GM12878 (cell line): ENCODE measurements at regions not wholly inside any gene's neighbourhood (a gene's known extent, or its start where the extent isn't known, plus 50 kb on each side); places are given as distances from the start of the nearest gene placed in this dataset.

Experiments
- CBX5 ChIP-seq: sonication (generic); IDR thresholded peaks from 2 replicates; pipeline ENCODE4 v1.6.1; 2016; ENCODE audit warnings: low read depth, moderate library complexity, mild to moderate bottlenecking, inconsistent platforms
- CREM ChIP-seq: IDR thresholded peaks from 2 replicates; pipeline ENCODE4 v1.6.1; 2014; ENCODE audit warnings: antibody characterized with exemption, low read depth
- NR2C2 ChIP-seq: IDR thresholded peaks from 2 replicates; pipeline ENCODE4 v1.6.1; 2011; ENCODE audit warnings: borderline replicate concordance, low read depth; ENCODE audit not compliant: control insufficient read depth, insufficient read length
- POLR2AphosphoS5 ChIP-seq: IDR thresholded peaks from 2 replicates; pipeline ENCODE4 v1.6.1; 2011; ENCODE audit warnings: mild to moderate bottlenecking, low read length, inconsistent platforms
- RAD21 ChIP-seq: IDR thresholded peaks from 2 replicates; pipeline ENCODE4 v1.6.1; 2011; ENCODE audit warnings: mild to moderate bottlenecking, low read depth, low read length, moderate library complexity; ENCODE audit not compliant: insufficient read depth
- TF ChIP-seq, protein P1 (sequence below), 3 experiments: IDR thresholded peaks in 2 of 3; conservative IDR thresholded peaks in 1 of 3; 2 replicates each; pipeline ENCODE4 v1.5.1; 2011; ENCODE audit warnings: low read depth in 3 of 3, low read length in 3 of 3, mild to moderate bottlenecking in 3 of 3, control low read depth in 2 of 3, moderate library complexity in 2 of 3, inconsistent platforms in 1 of 3, mixed read lengths in 1 of 3; ENCODE audit not compliant: control insufficient read depth in 2 of 3, insufficient read depth in 1 of 3; ENCODE audit errors: extremely low read depth in 1 of 3
- TF ChIP-seq, protein P2 (sequence below): fragments of 150-350 bp; IDR thresholded peaks from 2 replicates; pipeline ENCODE4 v1.6.1; 2016; ENCODE audit warnings: low read depth, low read length

DNA sequence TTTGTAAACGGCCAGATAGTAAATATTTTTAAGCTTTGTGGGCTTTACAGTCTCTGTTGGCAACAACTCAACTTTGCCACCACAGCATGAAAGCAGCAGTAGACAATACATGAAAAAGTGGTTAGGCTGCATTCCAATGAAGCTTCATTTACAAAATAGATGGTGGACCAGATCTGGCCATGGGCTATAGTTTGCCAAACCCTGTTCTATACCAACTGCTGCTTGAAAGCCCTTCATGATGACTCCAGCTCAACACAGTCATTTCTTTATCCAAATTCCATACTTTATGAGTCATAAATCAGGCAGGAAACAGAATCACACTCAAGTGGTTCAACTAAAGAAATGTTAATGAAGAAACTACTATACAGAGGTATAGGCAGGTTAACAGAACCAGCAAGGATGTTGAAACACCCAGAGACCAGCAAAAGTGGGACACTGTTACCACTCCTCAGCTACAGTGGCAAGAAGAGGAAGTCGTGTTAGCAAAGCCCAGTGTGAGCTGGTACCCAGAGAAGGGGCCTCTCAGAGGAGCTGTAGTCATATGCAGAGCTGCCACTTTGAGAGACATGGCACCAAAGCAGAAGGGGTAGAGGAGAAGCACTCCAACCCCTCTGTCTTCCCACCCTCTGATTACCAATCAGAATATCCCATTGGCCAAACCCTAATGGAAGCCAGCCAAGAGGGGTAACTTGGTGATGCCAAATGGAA, 72.5 kb downstream of the PRLHR start:
- TF ChIP-seq, protein P1, sequence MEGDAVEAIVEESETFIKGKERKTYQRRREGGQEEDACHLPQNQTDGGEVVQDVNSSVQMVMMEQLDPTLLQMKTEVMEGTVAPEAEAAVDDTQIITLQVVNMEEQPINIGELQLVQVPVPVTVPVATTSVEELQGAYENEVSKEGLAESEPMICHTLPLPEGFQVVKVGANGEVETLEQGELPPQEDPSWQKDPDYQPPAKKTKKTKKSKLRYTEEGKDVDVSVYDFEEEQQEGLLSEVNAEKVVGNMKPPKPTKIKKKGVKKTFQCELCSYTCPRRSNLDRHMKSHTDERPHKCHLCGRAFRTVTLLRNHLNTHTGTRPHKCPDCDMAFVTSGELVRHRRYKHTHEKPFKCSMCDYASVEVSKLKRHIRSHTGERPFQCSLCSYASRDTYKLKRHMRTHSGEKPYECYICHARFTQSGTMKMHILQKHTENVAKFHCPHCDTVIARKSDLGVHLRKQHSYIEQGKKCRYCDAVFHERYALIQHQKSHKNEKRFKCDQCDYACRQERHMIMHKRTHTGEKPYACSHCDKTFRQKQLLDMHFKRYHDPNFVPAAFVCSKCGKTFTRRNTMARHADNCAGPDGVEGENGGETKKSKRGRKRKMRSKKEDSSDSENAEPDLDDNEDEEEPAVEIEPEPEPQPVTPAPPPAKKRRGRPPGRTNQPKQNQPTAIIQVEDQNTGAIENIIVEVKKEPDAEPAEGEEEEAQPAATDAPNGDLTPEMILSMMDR (IDR thresholded peaks at IDR 0.05 in 2 of 3, conservative IDR thresholded peaks at IDR 0.05 in 1 of 3; ENCODE audit: control insufficient read depth in 2 of 3, extremely low read depth in 1 of 3, insufficient read depth in 1 of 3, low read depth in 3 of 3, low read length in 3 of 3) = no peak
- TF ChIP-seq POLR2AphosphoS5 (no peak), NR2C2 (no peak), CBX5 (no peak), CREM (no peak), RAD21 (no peak)
- TF ChIP-seq, protein P2, sequence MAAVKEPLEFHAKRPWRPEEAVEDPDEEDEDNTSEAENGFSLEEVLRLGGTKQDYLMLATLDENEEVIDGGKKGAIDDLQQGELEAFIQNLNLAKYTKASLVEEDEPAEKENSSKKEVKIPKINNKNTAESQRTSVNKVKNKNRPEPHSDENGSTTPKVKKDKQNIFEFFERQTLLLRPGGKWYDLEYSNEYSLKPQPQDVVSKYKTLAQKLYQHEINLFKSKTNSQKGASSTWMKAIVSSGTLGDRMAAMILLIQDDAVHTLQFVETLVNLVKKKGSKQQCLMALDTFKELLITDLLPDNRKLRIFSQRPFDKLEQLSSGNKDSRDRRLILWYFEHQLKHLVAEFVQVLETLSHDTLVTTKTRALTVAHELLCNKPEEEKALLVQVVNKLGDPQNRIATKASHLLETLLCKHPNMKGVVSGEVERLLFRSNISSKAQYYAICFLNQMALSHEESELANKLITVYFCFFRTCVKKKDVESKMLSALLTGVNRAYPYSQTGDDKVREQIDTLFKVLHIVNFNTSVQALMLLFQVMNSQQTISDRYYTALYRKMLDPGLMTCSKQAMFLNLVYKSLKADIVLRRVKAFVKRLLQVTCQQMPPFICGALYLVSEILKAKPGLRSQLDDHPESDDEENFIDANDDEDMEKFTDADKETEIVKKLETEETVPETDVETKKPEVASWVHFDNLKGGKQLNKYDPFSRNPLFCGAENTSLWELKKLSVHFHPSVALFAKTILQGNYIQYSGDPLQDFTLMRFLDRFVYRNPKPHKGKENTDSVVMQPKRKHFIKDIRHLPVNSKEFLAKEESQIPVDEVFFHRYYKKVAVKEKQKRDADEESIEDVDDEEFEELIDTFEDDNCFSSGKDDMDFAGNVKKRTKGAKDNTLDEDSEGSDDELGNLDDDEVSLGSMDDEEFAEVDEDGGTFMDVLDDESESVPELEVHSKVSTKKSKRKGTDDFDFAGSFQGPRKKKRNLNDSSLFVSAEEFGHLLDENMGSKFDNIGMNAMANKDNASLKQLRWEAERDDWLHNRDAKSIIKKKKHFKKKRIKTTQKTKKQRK = no peak
